HG03064 (cell line): ENCODE measurements at regions not wholly inside any gene's neighbourhood (a gene's known extent, or its start where the extent isn't known, plus 50 kb on each side); places are given as distances from the start of the nearest gene placed in this dataset.

ENCODE experiments used
- ATAC-seq: cut with Tn5 transposase; IDR thresholded peaks from one replicate; pipeline ENCODE4 v1.9.1; 2021; ENCODE audit warnings: low read depth; ENCODE audit not compliant: unreplicated experiment

DNA sequence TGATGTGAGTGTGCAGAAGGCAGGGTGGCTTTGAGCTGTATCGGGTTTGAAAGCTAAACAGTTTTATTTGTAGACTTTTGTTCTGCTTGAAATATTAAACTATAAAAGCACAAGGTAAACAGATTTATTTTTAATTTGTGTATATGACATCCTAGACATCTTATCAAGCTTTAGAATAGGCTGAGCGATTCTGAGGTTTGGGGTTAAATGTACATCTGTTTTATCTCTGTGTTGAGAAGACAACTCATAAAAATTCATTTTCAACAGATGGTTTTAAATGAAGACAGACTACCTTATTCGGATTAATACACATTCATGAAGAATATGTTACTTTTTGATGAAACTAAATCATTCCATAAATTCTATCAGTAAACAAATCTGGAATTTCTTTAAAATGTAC lies 368.8 kb downstream of the RPRM start:
- ATAC-seq, result no peak

DNA sequence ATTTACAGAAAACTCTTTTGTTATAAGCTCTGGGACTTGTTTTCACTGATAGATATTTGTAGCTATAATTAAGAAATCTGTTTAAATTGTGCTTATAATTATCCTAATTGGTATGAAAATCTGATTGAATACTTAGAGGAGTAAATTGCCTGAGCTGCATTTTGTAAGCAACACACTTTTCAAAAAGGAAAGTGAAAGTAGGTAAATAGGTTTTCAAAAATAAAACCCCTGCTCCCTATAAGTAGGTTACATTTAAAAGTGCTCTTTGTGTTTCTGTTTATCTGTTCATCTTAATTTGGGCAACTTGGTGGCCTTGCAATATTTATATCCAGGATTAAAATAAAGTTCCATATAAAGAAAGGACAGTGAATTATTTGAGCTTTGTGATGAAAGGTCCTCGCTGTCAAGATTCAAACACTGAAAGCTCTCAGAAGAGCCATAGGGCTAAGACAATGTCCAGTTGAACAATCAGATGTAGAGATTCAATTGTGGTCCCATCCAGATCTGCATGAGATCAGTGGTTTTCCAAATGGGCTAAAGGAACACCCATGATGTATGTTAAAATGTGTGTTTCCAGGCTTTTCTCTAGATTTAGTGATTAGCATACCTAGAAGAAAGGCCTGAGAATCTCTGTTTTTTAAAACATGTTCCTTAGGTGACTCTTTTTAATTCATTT lies 371.6 kb downstream of the RPRM start:
- ATAC-seq, result no peak

GRCh38 chr2:153105829-153106578 lies 372.6 kb downstream of the RPRM start:
- ATAC-seq, result no peak

DNA sequence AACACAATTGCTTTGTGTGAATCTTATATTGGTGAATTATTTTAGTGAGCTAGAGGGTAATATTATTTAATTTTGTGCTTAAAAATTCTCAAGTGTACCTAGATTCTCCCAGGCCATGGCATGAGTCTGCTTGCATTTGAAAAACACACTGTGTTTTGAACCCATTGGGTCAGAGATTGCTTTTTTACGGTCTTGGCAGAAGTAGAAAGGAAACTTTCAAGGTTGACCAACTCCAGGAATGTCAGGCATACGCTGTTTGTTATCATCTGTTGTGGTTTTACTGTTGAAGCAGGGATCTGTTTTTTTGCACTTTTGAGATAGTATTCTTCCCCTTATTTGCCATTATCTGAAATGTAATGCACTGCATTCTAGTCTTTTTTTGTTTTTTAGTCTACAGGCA lies 377.4 kb downstream of the RPRM start:
- ATAC-seq, result no peak

DNA sequence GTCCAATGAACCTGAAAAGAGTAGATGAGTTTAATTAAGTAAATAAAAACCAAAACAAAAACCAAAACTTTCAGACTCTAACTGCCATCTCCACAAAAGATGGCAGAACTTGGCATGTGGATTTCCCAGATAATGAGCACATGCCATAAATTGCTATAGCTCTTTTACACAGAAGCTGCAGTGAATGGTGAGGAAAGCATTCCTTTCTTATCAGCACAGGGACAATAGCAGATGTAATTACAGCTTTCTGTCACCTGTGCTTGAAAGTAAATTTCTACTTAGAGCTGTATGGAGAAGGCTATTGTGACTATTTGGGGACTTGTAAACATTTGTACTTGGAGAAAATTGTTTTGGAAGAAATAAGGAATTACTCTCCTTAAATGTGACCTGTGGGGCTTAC lies 378.4 kb downstream of the RPRM start:
- ATAC-seq, result no peak

DNA sequence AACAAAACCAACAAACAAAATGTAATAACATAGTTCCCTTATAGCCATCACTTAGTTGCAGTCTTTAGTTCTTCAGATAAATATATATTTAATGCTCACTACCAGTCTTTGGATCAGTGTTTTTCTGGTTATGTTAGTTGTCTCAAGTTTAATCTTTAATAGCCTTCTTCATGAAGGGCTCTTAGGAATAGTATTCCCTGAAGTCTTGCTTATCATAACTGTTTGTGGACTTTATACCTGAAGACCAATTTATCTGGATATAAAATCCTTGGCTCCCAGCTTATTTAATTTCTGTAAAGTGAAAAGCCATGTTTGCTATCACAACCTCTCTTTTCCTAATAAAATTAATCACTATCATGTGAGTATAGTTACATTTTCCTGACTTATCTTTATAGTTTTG lies 379.7 kb downstream of the ARL6IP6 start:
- no peak for ATAC-seq

DNA sequence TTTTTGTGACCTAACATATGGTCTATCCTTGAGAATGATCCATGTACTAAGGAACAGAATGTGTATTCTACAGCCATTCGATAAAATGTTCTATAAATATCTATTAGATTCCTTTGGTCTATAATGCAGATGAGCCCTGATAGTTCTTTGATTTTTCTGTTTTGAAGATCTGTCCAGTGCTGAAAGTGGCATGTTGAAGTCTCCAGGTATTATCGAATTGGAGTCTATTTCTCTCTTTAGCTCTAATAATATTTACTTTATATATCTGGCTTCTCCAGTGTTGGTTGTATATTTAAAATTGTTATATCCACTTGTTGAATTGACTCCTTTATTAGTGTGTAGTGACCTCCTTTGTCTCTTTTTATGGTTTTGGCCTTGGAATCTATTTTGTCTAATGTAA lies 377.9 kb downstream of the ARL6IP6 start:
- ATAC-seq, result no peak

- no peak for ATAC-seq
These were observed 372.9 kb downstream of the ARL6IP6 start for GRCh38 chr2:153091344-153091743.

DNA sequence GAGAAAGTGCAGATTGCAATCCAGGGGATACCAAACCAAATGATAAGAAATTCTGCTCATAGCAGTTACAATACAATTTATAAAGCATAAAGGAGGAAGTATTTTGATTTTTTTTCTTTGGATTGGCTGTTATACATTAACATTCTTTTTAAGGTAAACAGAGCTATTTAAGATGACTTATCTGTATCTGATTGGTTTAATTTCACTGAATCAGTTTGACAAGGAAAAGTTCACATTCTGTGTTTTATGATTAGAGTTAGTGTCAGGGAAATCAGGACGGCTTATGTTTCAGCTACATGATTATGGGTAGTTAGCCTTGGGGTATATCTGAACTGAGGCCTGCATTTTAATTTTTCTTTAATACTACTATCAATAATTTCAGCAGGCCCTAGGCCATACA lies 360.9 kb downstream of the ARL6IP6 start:
- ATAC-seq, result no peak

- no peak for ATAC-seq
These were observed 358.9 kb downstream of the ARL6IP6 start for GRCh38 chr2:153077311-153077710.

- no peak for ATAC-seq
These were observed 355.8 kb downstream of the ARL6IP6 start for GRCh38 chr2:153074207-153074606.

DNA sequence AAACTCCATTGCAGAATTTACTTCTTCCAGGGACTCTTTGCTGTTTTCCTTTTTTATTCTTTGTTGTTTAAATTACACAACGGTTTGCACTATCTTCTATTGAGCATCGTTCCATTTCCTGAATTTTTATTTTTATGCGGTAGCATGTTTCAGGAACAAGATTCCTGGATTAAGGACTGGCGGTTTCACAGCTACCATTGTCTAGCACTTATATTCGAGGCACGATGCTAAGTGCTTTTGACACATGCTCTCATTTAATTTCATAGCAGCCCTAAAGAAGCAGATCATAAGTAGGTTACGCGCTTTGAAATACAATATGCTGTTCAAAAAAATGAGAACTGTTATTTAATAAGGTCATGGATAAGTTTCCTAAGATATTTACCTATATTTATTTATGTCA lies 354.4 kb downstream of the ARL6IP6 start:
- ATAC-seq, result no peak

DNA sequence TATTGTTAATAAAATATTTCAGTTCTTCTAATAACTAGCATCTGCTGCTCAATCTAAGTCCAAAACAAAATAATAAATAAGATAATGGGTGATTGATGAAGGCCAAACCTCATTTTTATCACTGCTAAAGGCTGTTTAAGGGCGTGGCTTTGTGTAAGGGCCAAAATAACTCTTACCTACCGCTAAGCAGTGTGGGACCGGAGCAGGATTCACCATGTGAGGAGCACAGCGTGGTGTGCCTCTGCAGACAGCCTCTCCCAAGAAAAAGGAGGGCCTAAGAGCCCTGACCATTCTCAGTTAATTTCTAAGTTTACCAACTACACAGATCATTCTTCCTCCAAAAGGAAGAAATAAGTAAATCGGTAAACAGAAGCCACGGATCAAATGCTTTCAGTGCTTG lies 353.7 kb downstream of the ARL6IP6 start:
- no peak for ATAC-seq

DNA sequence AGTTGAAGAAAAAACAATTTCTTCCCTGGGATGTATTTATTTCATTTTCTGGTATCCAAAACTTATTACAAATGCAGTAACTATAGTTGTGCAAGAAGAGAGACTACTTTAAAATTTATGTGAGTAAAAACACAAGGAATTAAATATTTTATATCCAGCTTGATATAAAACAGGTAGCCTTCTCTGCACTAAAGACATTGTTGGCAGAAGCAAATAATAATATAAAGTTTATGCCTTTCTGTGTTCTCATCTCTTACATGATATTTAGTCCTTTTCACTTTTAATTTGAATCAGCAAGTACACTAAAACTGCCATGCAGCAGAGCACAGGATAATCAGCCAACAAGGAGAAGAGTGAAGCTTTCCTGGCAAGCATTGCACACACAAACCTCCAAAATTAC lies 352.7 kb downstream of the ARL6IP6 start:
- no peak for ATAC-seq

DNA sequence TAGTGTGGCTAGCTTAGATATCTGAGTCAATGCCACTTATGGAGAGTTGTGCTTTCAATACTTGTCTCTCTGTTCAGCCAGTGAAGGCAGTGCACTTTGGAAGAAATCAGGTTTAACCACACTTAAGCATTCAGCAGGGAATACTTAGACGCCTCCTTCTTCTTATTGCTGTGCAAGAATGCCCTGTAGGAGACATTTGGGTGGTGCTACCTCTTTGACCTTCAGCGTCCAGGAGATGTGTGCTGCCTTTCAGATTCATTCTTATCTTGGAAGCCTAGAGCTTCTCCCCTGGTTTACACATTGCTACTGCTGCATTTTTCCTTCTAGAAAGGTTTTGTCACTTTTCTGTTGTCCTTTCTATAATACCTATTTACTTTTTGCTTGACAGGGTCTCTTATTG lies 350.5 kb downstream of the ARL6IP6 start:
- ATAC-seq, result no peak

GRCh38 chr2:153068052-153068451 lies 349.6 kb downstream of the ARL6IP6 start:
- ATAC-seq, result no peak

DNA sequence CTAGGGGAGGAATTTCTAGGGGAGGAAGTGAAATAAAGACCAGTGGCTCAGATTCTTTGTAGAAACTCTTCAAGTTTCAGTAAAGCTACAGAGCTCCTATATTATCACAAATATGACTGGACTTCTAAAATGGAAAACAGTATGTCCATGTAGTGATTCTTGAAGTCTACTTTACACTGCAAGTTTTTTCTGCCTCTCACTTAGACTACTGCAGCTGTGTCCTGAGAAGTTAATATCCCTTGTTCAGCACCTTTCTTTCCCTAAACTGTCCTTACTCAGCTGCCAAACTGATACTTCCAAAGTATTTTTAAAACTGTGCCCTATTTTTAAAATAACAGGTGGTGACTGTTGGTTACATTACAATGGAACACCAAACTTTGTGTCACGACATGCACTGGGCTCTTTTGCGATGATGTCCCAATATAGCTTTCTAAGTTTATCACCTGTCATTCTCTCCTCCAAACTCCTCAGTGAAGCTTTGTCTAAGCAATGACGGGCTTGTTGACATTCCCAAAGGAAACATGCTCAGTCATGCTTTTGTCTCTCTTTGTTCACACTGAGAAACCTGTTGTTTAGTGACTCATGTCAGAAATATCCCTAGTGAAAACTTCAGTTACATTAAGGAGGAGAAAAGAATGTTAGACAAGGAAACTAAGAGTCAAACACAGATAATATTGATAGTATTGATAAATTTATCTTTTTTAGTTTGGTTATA lies 341.1 kb downstream of the ARL6IP6 start:
- ATAC-seq, result no peak

- ATAC-seq, result no peak
These were observed 339.3 kb downstream of the ARL6IP6 start for GRCh38 chr2:153057743-153058142.

DNA sequence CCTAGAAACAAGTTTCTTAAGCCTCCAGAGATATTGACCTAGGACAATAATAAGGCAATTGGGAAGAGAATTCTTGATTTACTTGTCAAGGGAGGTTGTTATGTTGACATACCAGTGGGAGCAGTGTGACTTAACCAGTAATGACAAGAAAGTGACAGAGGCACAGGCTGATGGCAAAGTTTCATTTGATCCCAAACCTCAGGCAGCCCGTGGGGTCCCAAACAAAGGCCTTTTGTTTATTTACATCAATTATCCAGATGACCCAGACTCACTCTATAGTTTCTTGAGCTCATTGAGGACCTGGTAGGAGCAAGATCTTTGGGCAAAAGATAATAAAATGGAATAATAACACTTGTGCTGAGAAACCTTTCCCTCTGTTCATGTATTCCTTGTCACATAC lies 336.8 kb downstream of the ARL6IP6 start:
- no peak for ATAC-seq

DNA sequence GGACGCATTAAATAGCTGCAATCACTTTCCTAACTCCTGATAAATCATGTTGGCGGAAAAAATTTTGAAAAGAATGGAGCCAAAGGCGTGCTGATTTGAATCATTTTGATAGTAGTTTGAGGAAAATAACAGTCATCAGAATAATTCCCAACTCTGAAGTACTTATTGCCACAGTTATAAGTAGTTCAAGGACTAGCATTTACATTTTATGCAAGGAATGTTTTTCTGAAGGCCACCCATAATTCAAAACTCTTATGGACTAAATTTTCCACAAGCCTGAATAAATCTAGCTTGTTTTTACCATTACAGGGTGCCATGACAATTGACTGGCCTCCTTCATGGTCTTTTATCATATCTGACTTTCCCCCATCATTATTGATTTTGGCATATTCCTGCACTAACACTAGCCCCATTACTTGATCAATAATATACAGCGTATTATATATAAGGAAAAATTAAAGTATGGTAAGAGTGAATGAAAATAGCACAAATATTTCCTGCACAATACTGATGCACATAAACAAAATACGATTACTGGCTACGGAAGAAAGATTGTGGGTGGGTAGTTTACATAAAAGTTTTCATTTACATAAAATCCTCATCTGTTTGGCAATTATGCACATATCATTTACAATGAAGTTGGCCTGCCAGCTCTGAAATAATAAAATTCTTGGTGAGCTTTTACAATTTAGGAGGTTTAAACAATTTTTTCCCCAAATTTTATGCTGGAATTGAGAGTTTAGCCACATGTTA lies 334.6 kb downstream of the ARL6IP6 start:
- ATAC-seq, result no peak

- ATAC-seq, result no peak
These were observed 328.8 kb downstream of the ARL6IP6 start for GRCh38 chr2:153047220-153047619.
